Fibroblast of pulmonary artery (primary cell): ENCODE measurements at regions not wholly inside any gene's neighbourhood (a gene's known extent, or its start where the extent isn't known, plus 50 kb on each side); places are given as distances from the start of the nearest gene placed in this dataset.
A peak's percentile ranks its signal among the peaks of the same experiment; 100 is the strongest.

Source experiments
- DNase-seq: peaks from one replicate; pipeline ENCODE4 v3.0.0-alpha.2; 2010; ENCODE audit warnings: low read depth
- H3K4me3 ChIP-seq: replicated peaks from 2 replicates; pipeline ENCODE4 v1.5.1; 2011; ENCODE audit warnings: low read depth, mild to moderate bottlenecking, control low read depth, low read length, moderate library complexity
- TF ChIP-seq, protein P1 (sequence below): IDR thresholded peaks from 2 replicates; pipeline ENCODE4 v1.5.1; 2011; ENCODE audit warnings: mild to moderate bottlenecking, control low read depth, low read length, inconsistent platforms; ENCODE audit errors: missing control alignments

DNA sequence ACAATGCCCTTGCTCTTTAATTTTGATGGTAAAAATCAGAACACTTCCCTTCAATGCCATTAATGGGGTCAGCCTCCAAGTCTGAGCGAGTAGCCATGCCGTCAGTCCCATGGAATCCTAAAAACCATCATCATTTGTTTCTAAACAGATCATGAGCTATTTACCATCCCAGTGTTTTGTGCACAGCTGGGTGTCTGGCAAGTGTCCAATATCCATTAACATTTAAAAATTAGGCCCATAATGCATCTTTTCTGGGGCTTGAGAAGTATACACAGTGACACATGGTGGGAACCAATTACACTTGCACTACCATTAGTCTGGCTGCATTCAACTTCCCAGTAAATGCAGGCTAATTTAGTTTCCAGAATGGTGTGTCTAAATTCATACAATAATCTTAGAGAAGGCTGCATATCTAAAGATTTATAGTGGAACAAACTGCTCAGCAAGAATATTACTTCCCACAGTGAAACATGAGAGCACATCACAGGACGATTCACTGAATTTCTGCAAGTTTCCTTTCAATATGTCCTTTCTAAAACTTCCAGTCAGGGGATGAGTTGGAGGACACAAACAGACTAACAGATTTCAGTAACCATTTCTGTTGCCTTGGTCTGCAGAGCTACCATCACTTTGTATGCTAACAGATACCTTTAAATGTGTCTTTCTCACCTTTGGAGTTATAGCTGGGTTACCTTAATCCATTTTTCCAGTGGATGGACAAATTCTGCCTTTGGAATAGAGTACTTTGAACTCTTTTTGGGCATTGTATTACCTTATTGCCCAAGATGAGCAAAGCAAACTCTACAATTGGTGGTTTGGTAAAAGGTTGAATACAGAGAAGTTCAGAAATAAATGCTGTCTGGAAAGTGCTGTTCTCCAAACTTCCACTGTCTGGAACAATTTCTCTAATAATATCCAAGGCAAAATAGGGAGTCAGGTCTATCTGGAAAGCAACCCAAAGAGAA is 258.0 kb downstream of the PTBP2 start:
- DNase-seq = no peak
- H3K4me3 ChIP-seq = no peak overlapping the region
- TF ChIP-seq, protein P1, sequence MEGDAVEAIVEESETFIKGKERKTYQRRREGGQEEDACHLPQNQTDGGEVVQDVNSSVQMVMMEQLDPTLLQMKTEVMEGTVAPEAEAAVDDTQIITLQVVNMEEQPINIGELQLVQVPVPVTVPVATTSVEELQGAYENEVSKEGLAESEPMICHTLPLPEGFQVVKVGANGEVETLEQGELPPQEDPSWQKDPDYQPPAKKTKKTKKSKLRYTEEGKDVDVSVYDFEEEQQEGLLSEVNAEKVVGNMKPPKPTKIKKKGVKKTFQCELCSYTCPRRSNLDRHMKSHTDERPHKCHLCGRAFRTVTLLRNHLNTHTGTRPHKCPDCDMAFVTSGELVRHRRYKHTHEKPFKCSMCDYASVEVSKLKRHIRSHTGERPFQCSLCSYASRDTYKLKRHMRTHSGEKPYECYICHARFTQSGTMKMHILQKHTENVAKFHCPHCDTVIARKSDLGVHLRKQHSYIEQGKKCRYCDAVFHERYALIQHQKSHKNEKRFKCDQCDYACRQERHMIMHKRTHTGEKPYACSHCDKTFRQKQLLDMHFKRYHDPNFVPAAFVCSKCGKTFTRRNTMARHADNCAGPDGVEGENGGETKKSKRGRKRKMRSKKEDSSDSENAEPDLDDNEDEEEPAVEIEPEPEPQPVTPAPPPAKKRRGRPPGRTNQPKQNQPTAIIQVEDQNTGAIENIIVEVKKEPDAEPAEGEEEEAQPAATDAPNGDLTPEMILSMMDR = no peak

- TF ChIP-seq, protein P1 = no peak
- H3K4me3 ChIP-seq = no peak overlapping the region
- DNase-seq = no peak
Observed at GRCh38 chr1:96980448-96980847, 258.9 kb downstream of the PTBP2 start.

DNA sequence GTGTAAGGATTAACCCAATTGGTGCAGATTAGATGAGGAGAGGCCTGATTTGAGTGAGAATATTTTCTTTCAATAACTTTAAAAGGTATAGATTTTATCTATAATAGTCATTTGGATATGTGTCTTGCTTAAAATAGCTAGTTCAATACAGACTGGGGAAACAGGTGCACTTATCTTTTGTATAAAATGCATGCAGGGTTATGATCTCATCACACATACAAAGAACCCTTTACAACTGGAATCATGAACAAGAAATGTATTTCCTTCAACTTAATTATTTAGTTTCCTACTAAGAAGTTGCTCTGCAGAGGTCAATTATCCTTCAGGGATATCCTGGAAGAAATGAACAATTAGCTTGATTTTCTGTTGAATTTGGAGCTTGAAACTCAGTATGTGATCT is 259.6 kb downstream of the PTBP2 start:
- TF ChIP-seq, protein P1 = no peak
- no peak for DNase-seq
- no peak overlapping the region for H3K4me3 ChIP-seq

GRCh38 chr1:96982118-96982517 is 260.5 kb downstream of the PTBP2 start:
- TF ChIP-seq, protein P1 = no peak
- no peak overlapping the region for H3K4me3 ChIP-seq
- no peak for DNase-seq

- DNase-seq = no peak
- no peak overlapping the region for H3K4me3 ChIP-seq
- TF ChIP-seq, protein P1 = no peak
Observed at GRCh38 chr1:96983866-96984265, 262.3 kb downstream of the PTBP2 start.

DNA sequence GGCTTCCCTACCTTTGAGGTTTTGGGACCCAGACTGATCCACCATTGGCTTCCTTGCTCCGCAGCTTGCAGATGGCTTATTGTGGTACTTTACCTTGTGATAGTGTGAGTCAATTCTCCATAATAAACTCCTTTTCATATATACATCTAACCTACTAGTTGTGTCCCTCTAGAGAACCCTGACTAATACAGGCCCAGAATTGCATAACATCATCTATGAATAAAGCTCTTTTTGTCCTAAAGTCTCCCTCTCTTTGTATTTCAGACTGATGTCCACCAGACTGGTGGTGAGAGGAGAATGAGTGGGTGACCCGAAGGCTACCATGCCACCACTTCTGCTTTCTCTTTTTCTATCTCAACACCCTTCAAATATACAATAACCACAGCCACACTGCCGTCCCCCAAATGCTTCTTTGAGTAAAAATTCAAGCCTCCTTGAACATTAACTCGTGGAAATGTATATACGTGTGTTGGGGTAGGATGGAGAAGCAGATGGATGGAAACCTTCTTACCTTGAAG is 265.7 kb downstream of the PTBP2 start:
- TF ChIP-seq, protein P1 = no peak
- DNase-seq = peak; percentile 45
- H3K4me3 ChIP-seq = no peak overlapping the region
